Small intestine (tissue), 7 donors: ENCODE measurements at regions not wholly inside any gene's neighbourhood (a gene's known extent, or its start where the extent isn't known, plus 50 kb on each side); places are given as distances from the start of the nearest gene placed in this dataset.

Source experiments
- DNase-seq, 2 donors: peaks; one replicate each; pipeline versions ENCODE4 v3.0.0 to v3.0.0-alpha.2; 2013
- FAIRE-seq: peaks from 2 replicates; lab custom pipeline; 2012; peaks lifted over from hg19 to GRCh38; lab: Jason Lieb, UNC
- H3K27ac ChIP-seq, 3 donors: one replicate each; pipeline ENCODE4 v1.5.1; 2013; ENCODE audit warnings: low read length in 2 of 3, mild to moderate bottlenecking in 2 of 3, control low read depth in 1 of 3, inconsistent platforms in 1 of 3, low read depth in 1 of 3, moderate library complexity in 1 of 3
- H3K27me3 ChIP-seq, 3 donors: one replicate each; pipeline ENCODE4 v1.6.1; 2013; ENCODE audit warnings: low read length in 3 of 3, inconsistent platforms in 1 of 3; ENCODE audit not compliant: control insufficient read depth in 3 of 3, insufficient read depth in 3 of 3
- H3K36me3 ChIP-seq, 3 donors: one replicate each; pipeline ENCODE4 v1.6.1; 2013; ENCODE audit warnings: low read length in 3 of 3, inconsistent platforms in 1 of 3, low read depth in 1 of 3, mild to moderate bottlenecking in 1 of 3, moderate library complexity in 1 of 3; ENCODE audit not compliant: control insufficient read depth in 3 of 3, insufficient read depth in 2 of 3
- H3K4me1 ChIP-seq, 3 donors: one replicate each; pipeline ENCODE4 v1.6.1; 2013; ENCODE audit warnings: low read length in 2 of 3, inconsistent platforms in 1 of 3, low read depth in 1 of 3, mild to moderate bottlenecking in 1 of 3, moderate library complexity in 1 of 3; ENCODE audit not compliant: control insufficient read depth in 3 of 3, insufficient read depth in 2 of 3
- H3K4me3 ChIP-seq, 3 donors: one replicate each; pipeline ENCODE4 v1.5.1; 2013; ENCODE audit warnings: low read length in 3 of 3, control low read depth in 1 of 3, inconsistent platforms in 1 of 3, low read depth in 1 of 3, mild to moderate bottlenecking in 1 of 3, moderate library complexity in 1 of 3
- H3K9me3 ChIP-seq, 2 donors: one replicate each; pipeline ENCODE4 v1.6.1; 2013; ENCODE audit warnings: low read depth in 1 of 2, low read length in 1 of 2; ENCODE audit not compliant: control insufficient read depth in 2 of 2, insufficient read depth in 1 of 2
- WGBS, 3 donors: extraction: QIAGEN DNeasy Blood & Tissue Kit; methylation state at CpG; one replicate each; pipeline ENCODE4 v1.1.7; 2013; 5-methylcytosine and 5-hydroxymethylcytosine counted together
- donor health status: healthy with polysubstance abuse.
- donor health status: control.
- donor health status: control.
- donor health status: Bipolar disorder and iron deficiency.
- donor health status: healthy.

DNA sequence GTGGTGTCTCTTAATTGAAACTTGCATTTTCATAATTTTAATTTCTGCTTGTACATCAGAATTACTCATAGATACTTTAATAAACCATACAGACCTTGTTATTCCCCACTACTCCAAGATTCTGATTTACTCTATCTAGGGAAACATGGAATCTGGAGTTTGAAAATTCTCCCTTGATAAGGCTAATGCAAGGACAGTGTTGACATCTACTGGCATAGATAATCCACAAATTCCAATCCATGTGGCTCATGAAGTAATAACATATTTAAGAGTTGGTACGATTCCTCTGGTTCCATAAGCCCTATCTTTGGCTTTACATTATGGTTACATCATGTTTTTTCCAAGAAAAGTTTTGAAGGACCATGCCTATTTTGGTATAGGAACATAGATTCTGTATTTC is 759.2 kb downstream of the TLR4 start:
- no peak overlapping the region for H3K4me3 ChIP-seq
- 54 to 67% (median 67%) methylated on average over 1 of the region's 1 CpG for WGBS, 3 donors
- H3K9me3 ChIP-seq, result no peaks in the 10 kb centered on the region
- no peak for DNase-seq
- H3K27me3 ChIP-seq, result no peaks in the 10 kb centered on the region
- no peaks in the 10 kb centered on the region for H3K36me3 ChIP-seq
- H3K27ac ChIP-seq, result no peak overlapping the region
- no peaks in the 10 kb centered on the region for H3K4me1 ChIP-seq
- no peak for FAIRE-seq

DNA sequence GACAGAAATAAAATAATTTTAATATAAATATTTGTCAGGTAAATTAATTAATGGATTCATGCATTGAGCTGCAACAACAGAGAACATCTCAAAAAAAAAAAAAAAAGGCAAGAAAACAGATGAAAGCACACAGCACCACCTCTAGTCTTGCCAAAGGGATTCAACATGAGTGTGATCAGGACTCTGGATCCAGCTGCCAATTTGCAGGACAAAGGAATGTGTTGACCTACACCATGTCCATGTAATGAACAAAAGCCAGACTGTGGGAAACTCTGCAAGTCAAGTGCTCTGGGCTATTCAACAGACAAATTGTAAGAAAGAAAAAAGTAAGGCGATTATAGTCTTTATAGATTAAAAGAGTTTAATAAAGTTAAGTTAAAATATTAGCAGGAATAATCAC is 769.3 kb downstream of the TLR4 start:
- H3K27me3 ChIP-seq, result no peaks in the 10 kb centered on the region
- H3K4me1 ChIP-seq, result no peaks in the 10 kb centered on the region
- no peaks in the 10 kb centered on the region for H3K9me3 ChIP-seq
- no peak for FAIRE-seq
- no peak overlapping the region for H3K4me3 ChIP-seq
- DNase-seq, result no peak
- WGBS, 3 donors, result 71 to 82% (median 73%) methylated on average over 1 of the region's 1 CpG
- H3K27ac ChIP-seq, result no peak overlapping the region
- H3K36me3 ChIP-seq, result no peaks in the 10 kb centered on the region

DNA sequence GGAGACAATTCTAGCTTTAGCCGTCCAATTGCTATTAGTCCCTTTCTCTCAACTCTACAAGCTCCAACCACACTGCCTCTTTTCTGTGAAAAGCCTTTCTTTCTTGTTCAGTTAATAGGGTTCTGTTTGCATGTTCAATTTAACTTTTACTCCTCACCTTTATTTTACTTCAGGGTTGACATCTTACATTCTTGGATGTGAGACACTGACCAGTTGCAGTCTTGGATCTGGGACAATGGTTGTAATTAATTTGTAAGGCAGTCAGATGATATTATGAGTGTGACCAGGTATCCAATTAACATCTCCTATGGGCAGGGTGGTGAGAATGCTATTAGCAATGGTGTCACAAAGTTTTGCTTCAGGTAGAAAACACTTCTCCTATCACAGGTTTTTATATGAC is 774.5 kb downstream of the TLR4 start:
- H3K27me3 ChIP-seq, result no peaks in the 10 kb centered on the region
- FAIRE-seq, result no peak
- H3K4me1 ChIP-seq, result no peaks in the 10 kb centered on the region
- no peak overlapping the region for H3K27ac ChIP-seq
- WGBS, 3 donors, result 59 to 93% (median 85%) methylated on average over 1 of the region's 1 CpG
- no peaks in the 10 kb centered on the region for H3K9me3 ChIP-seq
- no peaks in the 10 kb centered on the region for H3K36me3 ChIP-seq
- DNase-seq, result no peak
- no peak overlapping the region for H3K4me3 ChIP-seq

DNA sequence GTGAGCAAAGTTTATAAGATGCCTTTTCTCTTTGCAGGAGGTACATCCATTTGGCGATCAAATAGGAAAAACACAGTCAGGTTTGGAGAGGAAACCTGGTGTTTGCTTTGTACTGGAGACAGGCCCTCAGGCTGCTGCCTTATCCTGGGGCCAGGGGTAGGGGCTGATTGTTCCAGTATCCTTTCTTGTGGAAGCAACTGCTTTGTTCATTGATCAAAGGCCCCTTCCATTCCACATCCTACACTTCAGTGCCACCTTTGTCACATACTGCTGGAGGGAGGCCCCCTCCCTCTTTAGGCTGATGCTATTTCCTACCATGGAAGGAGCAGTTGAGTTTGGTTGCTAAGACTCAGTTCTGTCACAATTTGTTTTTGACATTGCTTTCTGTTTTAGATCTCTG is 778.1 kb downstream of the TLR4 start:
- Histone ChIP-seq H3K27ac (no peak overlapping the region), H3K27me3 (no peaks in the 10 kb centered on the region), H3K9me3 (no peaks in the 10 kb centered on the region), H3K4me3 (no peak overlapping the region), H3K4me1 (no peaks in the 10 kb centered on the region), H3K36me3 (no peaks in the 10 kb centered on the region)
- DNase-seq (no peak), FAIRE-seq (no peak)
- 91 to 95% (median 94%) methylated on average over 1 of the region's 1 CpG for WGBS, 3 donors

DNA sequence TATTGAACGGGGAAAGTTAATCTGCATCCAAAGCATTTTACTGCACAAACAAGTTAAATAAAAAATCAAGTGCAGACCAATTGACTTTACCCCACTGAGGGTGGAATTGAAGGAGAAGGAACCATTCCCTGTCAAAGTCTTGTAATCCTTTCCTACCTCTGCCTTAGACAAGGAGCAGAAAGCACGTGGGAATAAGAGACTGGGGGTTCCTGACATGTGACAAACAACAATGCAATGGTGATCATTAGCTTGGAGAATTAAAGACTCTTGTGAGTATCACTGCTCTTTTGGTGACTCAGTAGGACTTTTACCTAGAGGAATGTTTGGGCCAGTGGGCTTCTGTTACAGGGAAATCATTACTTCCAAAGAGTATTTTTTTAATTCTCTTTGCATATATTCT is 779.5 kb downstream of the TLR4 start:
- no peaks in the 10 kb centered on the region for H3K4me1 ChIP-seq
- no peak overlapping the region for H3K4me3 ChIP-seq
- H3K27ac ChIP-seq, result no peak overlapping the region
- H3K36me3 ChIP-seq, result no peaks in the 10 kb centered on the region
- H3K9me3 ChIP-seq, result no peaks in the 10 kb centered on the region
- DNase-seq, result no peak
- WGBS, 3 donors, result 57 to 64% (median 58%) methylated on average over 2 of the region's 2 CpGs
- H3K27me3 ChIP-seq, result no peaks in the 10 kb centered on the region
- no peak for FAIRE-seq

DNA sequence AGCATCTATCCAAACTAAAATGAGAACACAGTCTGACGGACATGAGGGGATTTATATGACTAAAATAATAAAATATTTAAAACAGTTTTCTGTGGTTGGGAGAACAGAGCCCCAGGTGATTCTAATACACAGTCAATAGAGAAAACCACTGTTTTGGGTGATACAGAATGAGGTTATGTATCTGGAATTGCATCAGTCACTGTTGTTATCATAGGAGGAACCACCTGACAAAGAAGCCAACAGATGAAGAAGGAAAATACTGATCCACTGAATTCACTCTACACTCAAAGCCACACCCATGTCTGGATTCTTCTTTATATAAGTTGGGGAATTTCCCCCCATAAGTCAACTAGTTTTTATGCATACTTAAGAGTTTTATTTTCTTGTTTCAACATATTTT is 799.0 kb downstream of the TLR4 start:
- Histone ChIP-seq H3K4me3 (no peak overlapping the region), H3K27ac (no peak overlapping the region), H3K4me1 (no peaks in the 10 kb centered on the region), H3K36me3 (no peaks in the 10 kb centered on the region), H3K27me3 (no peaks in the 10 kb centered on the region), H3K9me3 (peaks cover 0 to 11% of the 10 kb centered on the region in 2 donors)
- DNase-seq, result no peak
- 66 to 91% (median 79%) methylated on average over 1 of the region's 1 CpG for WGBS, 3 donors
- no peak for FAIRE-seq

DNA sequence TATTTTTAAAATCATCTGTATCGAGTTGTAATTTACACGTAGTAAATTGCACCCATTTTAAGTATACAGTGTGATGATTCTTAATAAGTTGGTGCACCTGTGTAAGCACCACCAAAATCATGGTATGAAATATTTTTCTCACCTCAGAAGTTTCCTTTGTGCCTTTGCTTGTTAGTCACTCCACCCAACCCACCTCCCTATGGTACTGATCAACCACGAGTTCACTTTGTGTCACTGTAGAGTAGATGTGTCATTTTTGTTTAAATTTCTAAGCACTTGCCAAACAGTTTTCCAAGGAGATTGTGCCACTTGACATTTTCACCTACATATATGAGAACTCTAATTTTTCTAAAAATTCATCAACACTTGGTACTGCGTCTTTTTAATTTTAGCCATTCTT is 806.5 kb downstream of the TLR4 start:
- DNase-seq, result no peak
- no peaks in the 10 kb centered on the region for H3K27me3 ChIP-seq
- no peaks in the 10 kb centered on the region for H3K9me3 ChIP-seq
- H3K27ac ChIP-seq, result no peak overlapping the region
- FAIRE-seq, result no peak
- no peaks in the 10 kb centered on the region for H3K4me1 ChIP-seq
- no peak overlapping the region for H3K4me3 ChIP-seq
- H3K36me3 ChIP-seq, result no peaks in the 10 kb centered on the region
- 89 to 95% (median 89%) methylated on average over 4 of the region's 4 CpGs for WGBS, 3 donors

DNA sequence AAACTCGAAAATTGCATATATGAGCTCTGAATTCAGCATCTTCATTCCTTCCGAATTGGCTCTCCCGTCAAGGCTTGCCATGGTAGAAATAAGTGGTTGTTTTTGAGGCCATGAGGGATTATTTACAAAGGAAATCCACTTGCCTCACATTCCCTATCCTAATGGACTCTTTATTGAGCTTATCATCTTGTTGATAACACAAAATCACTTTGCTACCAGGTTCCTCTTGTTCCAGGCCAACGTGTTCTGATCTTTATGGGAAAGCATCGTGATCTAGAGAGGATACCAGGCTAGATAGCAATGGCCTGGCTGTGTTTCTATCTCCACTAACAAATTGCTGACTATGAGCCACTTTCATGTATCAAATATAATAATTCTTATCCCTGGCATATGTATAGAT is 811.7 kb downstream of the TLR4 start:
- Histone ChIP-seq H3K27ac (no peak overlapping the region), H3K4me1 (no peaks in the 10 kb centered on the region), H3K4me3 (no peak overlapping the region), H3K27me3 (no peaks in the 10 kb centered on the region), H3K36me3 (no peaks in the 10 kb centered on the region), H3K9me3 (no peaks in the 10 kb centered on the region)
- no peak for DNase-seq
- WGBS, 3 donors, result 50 to 71% (median 68%) methylated on average over 5 of the region's 5 CpGs
- FAIRE-seq, result no peak

DNA sequence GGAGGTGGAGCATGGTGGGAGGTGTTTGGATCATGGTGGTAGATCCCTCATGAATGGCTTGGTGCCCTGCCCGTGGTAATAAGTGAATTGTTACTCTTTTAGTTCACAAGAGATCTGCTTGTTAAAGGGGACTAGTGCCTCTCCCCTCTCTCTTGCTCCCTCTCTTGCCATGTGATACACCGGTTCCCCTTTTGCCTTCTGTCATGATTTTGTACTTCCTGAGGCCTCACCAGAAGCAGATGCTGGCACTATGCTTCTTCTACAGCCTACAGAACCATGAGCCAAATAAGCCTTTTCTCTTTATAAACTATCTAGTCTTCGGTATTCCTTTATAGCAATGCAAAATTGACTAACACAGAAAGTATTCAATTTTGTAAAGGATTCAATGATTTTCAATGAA is 817.1 kb downstream of the TLR4 start:
- 67 to 84% (median 68%) methylated on average over 3 of the region's 3 CpGs for WGBS, 3 donors
- no peaks in the 10 kb centered on the region for H3K9me3 ChIP-seq

More for the DNA sequence above, 817.1 kb downstream of the TLR4 start:
- H3K27ac ChIP-seq, result no peak overlapping the region
- DNase-seq (no peak), FAIRE-seq (no peak)
- H3K27me3 ChIP-seq, result no peaks in the 10 kb centered on the region
- no peaks in the 10 kb centered on the region for H3K4me1 ChIP-seq
- no peaks in the 10 kb centered on the region for H3K36me3 ChIP-seq
- no peak overlapping the region for H3K4me3 ChIP-seq
